B cell (primary cell): ENCODE measurements at regions not wholly inside any gene's neighbourhood (a gene's known extent, or its start where the extent isn't known, plus 50 kb on each side); places are given as distances from the start of the nearest gene placed in this dataset.

ENCODE experiments used
- CTCF ChIP-seq: fragments of 200-600 bp; IDR thresholded peaks from one replicate; pipeline ENCODE4 v1.8.0; 2022; ENCODE audit warnings: antibody characterized with exemption, mild to moderate bottlenecking
- EZH2 ChIP-seq: IDR thresholded peaks from 2 replicates; pipeline ENCODE4 v1.6.1; 2012; ENCODE audit warnings: borderline replicate concordance, low read depth, mild to moderate bottlenecking, moderate library complexity, low read length; ENCODE audit not compliant: insufficient read depth, poor library complexity, severe bottlenecking

- no peak for TF ChIP-seq EZH2
- TF ChIP-seq CTCF, result no peak
Observed at GRCh38 chr2:114213808-114214207, 228.6 kb upstream of the DPP10 start.
